Upper lobe of left lung (tissue), 6 donors: ENCODE measurements at regions not wholly inside any gene's neighbourhood (a gene's known extent, or its start where the extent isn't known, plus 50 kb on each side); places are given as distances from the start of the nearest gene placed in this dataset.

Source experiments
- ATAC-seq, 2 donors: fragments of 200-7000 bp; cut with Tn5 transposase; one replicate each; pipeline ENCODE4 v1.9.1; 2022; ENCODE audit warnings: mild to moderate bottlenecking in 2 of 2, moderate library complexity in 2 of 2; ENCODE audit not compliant: low FRiP score in 2 of 2
- DNase-seq, 2 donors: peaks; one replicate each; pipeline ENCODE4 v3.0.0-alpha.2; 2019 to 2020
- H3K27ac ChIP-seq, 4 donors: fragments of 200-600 bp; sonication (generic); one replicate each; pipeline ENCODE4 v1.5.1; 2016 to 2019
- H3K27me3 ChIP-seq, 4 donors: fragments of 200-600 bp; sonication (generic); one replicate each; pipeline ENCODE4 v1.5.1; 2017 to 2019
- H3K36me3 ChIP-seq, 4 donors: fragments of 200-600 bp; sonication (generic); one replicate each; pipeline ENCODE4 v1.5.1; 2016 to 2019
- H3K4me1 ChIP-seq, 4 donors: fragments of 200-600 bp; sonication (generic); one replicate each; pipeline ENCODE4 v1.5.1; 2018 to 2019
- H3K4me3 ChIP-seq, 4 donors: fragments of 200-600 bp; sonication (generic); one replicate each; pipeline ENCODE4 v1.5.1; 2017 to 2019; ENCODE audit warnings: mild to moderate bottlenecking in 2 of 4, moderate library complexity in 1 of 4
- H3K9me3 ChIP-seq, 4 donors: fragments of 200-600 bp; sonication (generic); one replicate each; pipeline ENCODE4 v1.5.1; 2018 to 2019
- CTCF ChIP-seq, 6 experiments: fragments of 450-650 bp in 4 of 6; fragments of 200-600 bp in 2 of 6; sonication (generic) in 2 of 6; IDR thresholded peaks; one replicate each; pipeline ENCODE4 v1.5.1; 2016 to 2019; ENCODE audit warnings: antibody characterized with exemption in 6 of 6
- EP300 ChIP-seq, 4 donors: sonication (generic); formaldehyde crosslinking; IDR thresholded peaks; one replicate each; pipeline ENCODE4 v1.5.1; 2017; ENCODE audit warnings: antibody characterized with exemption in 4 of 4, control low read depth in 2 of 4
- POLR2A ChIP-seq, 4 donors: fragments of 450-650 bp; IDR thresholded peaks; one replicate each; pipeline ENCODE4 v1.5.1; 2016 to 2017; ENCODE audit warnings: antibody characterized with exemption in 4 of 4, mild to moderate bottlenecking in 2 of 4
- POLR2AphosphoS5 ChIP-seq, 2 donors: sonication (generic); formaldehyde crosslinking; IDR thresholded peaks; one replicate each; pipeline ENCODE4 v1.5.1; 2017; ENCODE audit warnings: antibody characterized with exemption in 2 of 2
- WGBS, 2 donors: methylation state at CpG; one replicate each; pipeline ENCODE4 v1.1.5; 2017 to 2018; 5-methylcytosine and 5-hydroxymethylcytosine counted together
- donor health status: DM: no; HTN: no; CAD: no; lungs with moderate emphysema.
- donor health status: DM: no; HTN: yes; CAD: no; lungs with severe emphysema.

GRCh38 chr9:16236311-16236710 is 634.2 kb downstream of the BNC2 start:
- no peak overlapping the region for H3K27ac ChIP-seq
- peaks cover 0 to 4% (median 0%) of the 10 kb centered on the region in 4 donors for H3K4me1 ChIP-seq
- DNase-seq (no peak), ATAC-seq (peak in 1 of 2 donors; percentile 77)
- no peaks in the 10 kb centered on the region for H3K36me3 ChIP-seq
- WGBS, 2 donors = 67 to 75% methylated on average over 8 of the region's 8 CpGs
- peaks cover 0 to 9% (median 0%) of the 10 kb centered on the region in 4 donors for H3K9me3 ChIP-seq
- TF ChIP-seq POLR2A (IDR thresholded peaks at IDR 0.05) (no peak), CTCF (IDR thresholded peaks at IDR 0.05) (no peak), EP300 (IDR thresholded peaks at IDR 0.05) (peak in 1 of 4 donors; percentile 16)
- H3K4me3 ChIP-seq = no peak overlapping the region
- H3K27me3 ChIP-seq = no peaks in the 10 kb centered on the region

GRCh38 chr9:16236882-16237281 is 633.6 kb downstream of the BNC2 start:
- no peak for DNase-seq
- Histone ChIP-seq H3K27me3 (no peaks in the 10 kb centered on the region), H3K4me3 (no peak overlapping the region), H3K9me3 (peaks cover 0 to 9% (median 0%) of the 10 kb centered on the region in 4 donors), H3K4me1 (peaks cover 0 to 4% (median 0%) of the 10 kb centered on the region in 4 donors), H3K27ac (no peak overlapping the region), H3K36me3 (no peaks in the 10 kb centered on the region)
- peak in 1 of 2 donors; percentile 66 for ATAC-seq
- TF ChIP-seq CTCF (IDR thresholded peaks at IDR 0.05) = no peak
- no peak for TF ChIP-seq POLR2A (IDR thresholded peaks at IDR 0.05)
- TF ChIP-seq POLR2AphosphoS5 (IDR thresholded peaks at IDR 0.05) = no peak
- TF ChIP-seq EP300 (IDR thresholded peaks at IDR 0.05) = no peak
- 83 to 89% methylated on average over 7 of the region's 7 CpGs for WGBS, 2 donors

GRCh38 chr9:16238623-16239138 is 631.8 kb downstream of the BNC2 start:
- DNase-seq = no peak
- TF ChIP-seq CTCF (IDR thresholded peaks at IDR 0.05) (no peak), EP300 (IDR thresholded peaks at IDR 0.05) (no peak), POLR2AphosphoS5 (IDR thresholded peaks at IDR 0.05) (no peak), POLR2A (IDR thresholded peaks at IDR 0.05) (no peak)
- Histone ChIP-seq H3K36me3 (no peaks in the 10 kb centered on the region), H3K4me3 (no peak overlapping the region), H3K27ac (no peak overlapping the region), H3K9me3 (peaks cover 0 to 7% (median 0%) of the 10 kb centered on the region in 4 donors), H3K4me1 (peaks cover 0 to 4% (median 0%) of the 10 kb centered on the region in 4 donors), H3K27me3 (no peaks in the 10 kb centered on the region)
- ATAC-seq = no peak
- WGBS, 2 donors = 74 to 84% methylated on average over 5 of the region's 5 CpGs

GRCh38 chr9:16241231-16241630 is 629.2 kb downstream of the BNC2 start:
- Histone ChIP-seq H3K36me3 (no peaks in the 10 kb centered on the region), H3K9me3 (no peaks in the 10 kb centered on the region), H3K4me1 (no peaks in the 10 kb centered on the region), H3K27ac (no peak overlapping the region), H3K4me3 (no peak overlapping the region), H3K27me3 (no peaks in the 10 kb centered on the region)
- DNase-seq = no peak
- 92 to 93% methylated on average over 3 of the region's 3 CpGs for WGBS, 2 donors
- no peak for ATAC-seq
- no peak for TF ChIP-seq POLR2AphosphoS5 (IDR thresholded peaks at IDR 0.05)
- no peak for TF ChIP-seq POLR2A (IDR thresholded peaks at IDR 0.05)
- TF ChIP-seq EP300 (IDR thresholded peaks at IDR 0.05) = no peak
- no peak for TF ChIP-seq CTCF (IDR thresholded peaks at IDR 0.05)

- no peak for DNase-seq
- no peak for ATAC-seq
- 79 to 81% methylated on average over 5 of the region's 5 CpGs for WGBS, 2 donors
Observed at GRCh38 chr9:16243798-16244197, 626.7 kb downstream of the BNC2 start.

More at GRCh38 chr9:16243798-16244197, 626.7 kb downstream of the BNC2 start:
- no peaks in the 10 kb centered on the region for H3K36me3 ChIP-seq
- no peak overlapping the region for H3K27ac ChIP-seq
- H3K27me3 ChIP-seq = no peaks in the 10 kb centered on the region
- TF ChIP-seq POLR2AphosphoS5 (IDR thresholded peaks at IDR 0.05) (no peak), EP300 (IDR thresholded peaks at IDR 0.05) (no peak), POLR2A (IDR thresholded peaks at IDR 0.05) (no peak), CTCF (IDR thresholded peaks at IDR 0.05) (no peak)
- no peak overlapping the region for H3K4me3 ChIP-seq
- no peaks in the 10 kb centered on the region for H3K4me1 ChIP-seq
- no peaks in the 10 kb centered on the region for H3K9me3 ChIP-seq
